A673 (cell line): ENCODE measurements at regions not wholly inside any gene's neighbourhood (a gene's known extent, or its start where the extent isn't known, plus 50 kb on each side); places are given as distances from the start of the nearest gene placed in this dataset.

Source experiments
- BruUV-seq: library from RNA; stranded (reverse); fragments of 400-500 nt; replicated peaks from 2 replicates; lab custom pipeline; 2021; lab: Mats Ljungman, UMichigan
- CTCF ChIA-PET: fragments of 300-600 bp; sonication (Branson Sonifier 250); formaldehyde crosslinking; loops from one replicate; lab custom pipeline; 2022; ENCODE audit warnings: antibody characterized with exemption; lab: Charles Lee
- POLR2A ChIA-PET: fragments of 300-600 bp; sonication (Branson Sonifier 250); formaldehyde crosslinking; loops from one replicate; lab custom pipeline; 2022; ENCODE audit warnings: antibody characterized with exemption; ENCODE audit not compliant: low non-redundant PET; lab: Charles Lee
- DNase-seq: peaks from one replicate; pipeline ENCODE4 v3.0.0-alpha.2; 2015; ENCODE audit warnings: low spot score
- H3K27ac ChIP-seq: fragments of 200-600 bp; sonication (generic); 2 replicates; pipeline ENCODE4 v1.5.1; 2016; ENCODE audit warnings: mixed run types, low read depth, mild to moderate bottlenecking, mixed read lengths, antibody characterized with exemption, low read length; ENCODE audit not compliant: poor library complexity, severe bottlenecking
- H3K27me3 ChIP-seq: fragments of 200-600 bp; sonication (generic); replicated peaks from 2 replicates; pipeline ENCODE4 v1.6.1; 2017; ENCODE audit warnings: mixed run types, low read depth, mild to moderate bottlenecking, mixed read lengths, antibody characterized with exemption, low read length; ENCODE audit not compliant: insufficient read depth, poor library complexity
- H3K36me3 ChIP-seq: fragments of 200-600 bp; sonication (generic); 2 replicates; pipeline ENCODE4 v1.6.1; 2016; ENCODE audit warnings: mixed run types, mild to moderate bottlenecking, mixed read lengths, antibody characterized with exemption, low read length; ENCODE audit not compliant: insufficient read depth, poor library complexity, severe bottlenecking
- H3K4me1 ChIP-seq: fragments of 200-600 bp; sonication (generic); 2 replicates; pipeline ENCODE4 v1.6.1; 2017; ENCODE audit warnings: mixed run types, mild to moderate bottlenecking, mixed read lengths, antibody characterized with exemption, low read length; ENCODE audit not compliant: insufficient read depth, poor library complexity, severe bottlenecking
- H3K4me3 ChIP-seq: fragments of 200-600 bp; sonication (generic); 2 replicates; pipeline ENCODE4 v1.5.1; 2016; ENCODE audit warnings: low read depth, mixed run types, mild to moderate bottlenecking, mixed read lengths, low read length; ENCODE audit not compliant: poor library complexity, severe bottlenecking
- H3K9me3 ChIP-seq: fragments of 200-600 bp; sonication (generic); 2 replicates; pipeline ENCODE4 v1.6.1; 2016; ENCODE audit warnings: mixed run types, low read depth, mild to moderate bottlenecking, mixed read lengths, antibody characterized with exemption, low read length; ENCODE audit not compliant: poor library complexity, severe bottlenecking
- EZH2 ChIP-seq: fragments of 200-600 bp; sonication (generic); IDR thresholded peaks from 2 replicates; pipeline ENCODE4 v1.6.1; 2017; ENCODE audit warnings: borderline replicate concordance, low read depth, mild to moderate bottlenecking, mixed read lengths, antibody characterized with exemption, low read length; ENCODE audit not compliant: poor library complexity, severe bottlenecking
- intact Hi-C: fragments of 100-400 bp; cut with micrococcal nuclease; formaldehyde crosslinking; loops from one replicate; pipeline ENCODE4 v1.10.0; 2022; ENCODE audit not compliant: unreplicated experiment
- TF ChIP-seq, protein P1 (sequence below): fragments of 300-800, 200-600 bp; sonication (generic); conservative IDR thresholded peaks from 2 replicates; pipeline ENCODE4 v1.5.1; 2017; ENCODE audit warnings: low read depth, mild to moderate bottlenecking, antibody characterized with exemption, low read length, moderate library complexity, mixed read lengths

DNA sequence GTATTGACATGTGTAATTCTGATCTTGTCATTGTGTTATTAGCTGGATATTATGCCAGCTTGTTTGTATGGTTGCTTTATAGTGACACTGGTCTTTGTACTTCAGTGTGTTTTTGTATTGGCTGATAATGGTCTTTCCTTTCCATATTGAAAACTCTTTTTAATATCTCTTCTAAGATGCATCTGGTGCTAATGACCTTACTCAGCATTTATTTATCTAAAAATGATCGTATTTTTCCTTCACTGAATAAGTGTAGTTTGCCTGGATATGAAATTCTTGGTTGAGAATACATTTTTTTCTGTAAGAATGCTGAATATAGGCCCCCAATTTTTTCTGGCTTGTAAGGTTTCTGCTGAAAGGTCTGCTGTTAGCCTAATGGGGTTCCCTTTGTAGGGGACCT lies 465.5 kb upstream of the TMPRSS15 start:
- ChIA-PET CTCF (no interaction called here), POLR2A (no interaction called here)
- H3K27ac ChIP-seq: no peak overlapping the region
- H3K4me3 ChIP-seq: no peak overlapping the region
- BruUV-seq: no TSS peak
- no peak for TF ChIP-seq EZH2
- DNase-seq: no peak
- H3K27me3 ChIP-seq: no peaks in the 10 kb centered on the region
- no peaks in the 10 kb centered on the region for H3K36me3 ChIP-seq
- H3K9me3 ChIP-seq: peaks cover 9% of the 10 kb centered on the region
- intact Hi-C loops: no loop called here
- no peaks in the 10 kb centered on the region for H3K4me1 ChIP-seq

DNA sequence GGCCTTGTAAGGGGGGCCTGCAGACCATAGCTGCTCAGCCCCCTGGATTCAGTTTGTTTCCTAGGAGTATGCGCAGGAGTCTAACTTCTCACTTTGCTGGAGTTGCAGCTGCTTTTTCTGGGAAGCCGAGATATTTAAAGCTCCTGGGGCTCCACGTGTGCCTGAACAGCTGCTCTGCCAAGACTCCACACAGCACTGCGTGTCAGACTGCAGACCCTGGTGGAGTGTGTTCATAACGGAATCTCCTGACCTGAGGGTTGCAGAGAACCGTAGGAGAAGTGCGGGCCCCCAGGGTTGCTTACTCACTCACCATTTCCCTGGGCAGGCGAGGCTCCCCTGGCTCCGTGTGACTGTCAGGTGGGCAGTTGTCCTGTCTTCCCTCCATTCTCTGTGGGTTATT lies 474.3 kb upstream of the TMPRSS15 start:
- intact Hi-C loops: no loop called here
- Histone ChIP-seq H3K4me1 (no peaks in the 10 kb centered on the region), H3K9me3 (peaks cover 22% of the 10 kb centered on the region), H3K27ac (no peak overlapping the region), H3K27me3 (no peaks in the 10 kb centered on the region), H3K4me3 (no peak overlapping the region), H3K36me3 (no peaks in the 10 kb centered on the region)
- ChIA-PET POLR2A (no interaction called here), CTCF (no interaction called here)
- TF ChIP-seq, protein P1, sequence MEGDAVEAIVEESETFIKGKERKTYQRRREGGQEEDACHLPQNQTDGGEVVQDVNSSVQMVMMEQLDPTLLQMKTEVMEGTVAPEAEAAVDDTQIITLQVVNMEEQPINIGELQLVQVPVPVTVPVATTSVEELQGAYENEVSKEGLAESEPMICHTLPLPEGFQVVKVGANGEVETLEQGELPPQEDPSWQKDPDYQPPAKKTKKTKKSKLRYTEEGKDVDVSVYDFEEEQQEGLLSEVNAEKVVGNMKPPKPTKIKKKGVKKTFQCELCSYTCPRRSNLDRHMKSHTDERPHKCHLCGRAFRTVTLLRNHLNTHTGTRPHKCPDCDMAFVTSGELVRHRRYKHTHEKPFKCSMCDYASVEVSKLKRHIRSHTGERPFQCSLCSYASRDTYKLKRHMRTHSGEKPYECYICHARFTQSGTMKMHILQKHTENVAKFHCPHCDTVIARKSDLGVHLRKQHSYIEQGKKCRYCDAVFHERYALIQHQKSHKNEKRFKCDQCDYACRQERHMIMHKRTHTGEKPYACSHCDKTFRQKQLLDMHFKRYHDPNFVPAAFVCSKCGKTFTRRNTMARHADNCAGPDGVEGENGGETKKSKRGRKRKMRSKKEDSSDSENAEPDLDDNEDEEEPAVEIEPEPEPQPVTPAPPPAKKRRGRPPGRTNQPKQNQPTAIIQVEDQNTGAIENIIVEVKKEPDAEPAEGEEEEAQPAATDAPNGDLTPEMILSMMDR: no peak
- no peak for TF ChIP-seq EZH2
- no peak for DNase-seq
- no TSS peak for BruUV-seq

DNA sequence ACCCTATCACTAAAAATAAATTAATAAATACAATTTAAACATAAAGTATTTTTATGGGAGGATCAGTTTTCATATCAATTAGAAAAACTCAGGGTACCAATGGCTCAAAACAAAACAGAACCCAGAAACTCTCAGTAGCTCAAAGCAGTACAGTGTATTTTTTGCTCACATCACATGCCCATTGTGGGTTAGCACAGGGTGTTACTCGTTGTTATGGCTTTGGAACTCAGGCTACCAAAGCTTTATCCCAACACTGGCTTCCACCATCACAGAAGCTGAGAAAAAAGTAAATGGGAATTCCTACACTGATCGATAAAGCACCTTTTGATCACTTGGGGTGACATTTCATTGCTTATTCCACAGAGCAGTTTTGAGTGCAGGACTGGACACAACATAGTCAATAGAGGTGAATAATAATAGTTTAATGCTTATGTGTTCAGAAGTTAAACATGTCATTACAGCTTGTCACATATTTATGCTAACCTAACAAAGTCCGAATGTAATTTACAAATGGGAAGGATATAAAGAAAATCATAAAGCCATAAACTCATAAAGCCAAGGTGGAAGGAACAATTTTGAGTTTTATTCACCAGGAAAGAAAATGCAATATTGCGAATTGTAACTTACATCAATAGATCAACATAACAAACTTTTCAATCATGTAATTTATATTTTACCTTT lies 484.5 kb upstream of the TMPRSS15 start:
- ChIA-PET POLR2A (no interaction called here), CTCF (no interaction called here)
- Histone ChIP-seq H3K27me3 (no peaks in the 10 kb centered on the region), H3K4me1 (no peaks in the 10 kb centered on the region), H3K4me3 (no peak overlapping the region), H3K27ac (no peak overlapping the region), H3K9me3 (peaks cover 12% of the 10 kb centered on the region), H3K36me3 (no peaks in the 10 kb centered on the region)
- BruUV-seq: no TSS peak
- TF ChIP-seq EZH2: no peak
- TF ChIP-seq, protein P1: no peak
- DNase-seq: no peak
- intact Hi-C loops: no loop called here

DNA sequence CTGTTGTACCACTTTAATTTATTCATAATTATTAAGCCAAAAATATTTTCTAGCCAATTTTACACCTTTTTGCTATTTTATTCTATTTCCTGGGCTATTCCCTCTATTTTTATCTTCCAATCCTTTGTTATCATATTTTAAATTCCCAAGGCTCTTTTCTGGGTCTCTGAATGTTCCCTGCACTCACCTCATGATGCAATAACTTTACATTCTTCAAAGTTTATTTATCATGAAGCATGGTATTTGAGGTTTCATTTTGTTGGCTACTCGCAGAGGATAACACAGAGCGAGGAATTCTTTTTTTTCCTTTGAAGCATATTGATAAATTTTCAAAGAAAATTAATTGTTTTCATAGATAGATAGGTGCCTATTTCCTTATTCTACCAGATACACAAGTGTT lies 489.8 kb upstream of the TMPRSS15 start:
- H3K36me3 ChIP-seq: no peaks in the 10 kb centered on the region
- no peak for TF ChIP-seq EZH2
- TF ChIP-seq, protein P1: no peak
- intact Hi-C loops: no loop called here
- H3K9me3 ChIP-seq: peaks cover 12% of the 10 kb centered on the region
- DNase-seq: no peak
- no peak overlapping the region for H3K4me3 ChIP-seq
- no peaks in the 10 kb centered on the region for H3K27me3 ChIP-seq
- H3K4me1 ChIP-seq: no peaks in the 10 kb centered on the region
- ChIA-PET POLR2A (no interaction called here), CTCF (no interaction called here)
- H3K27ac ChIP-seq: no peak overlapping the region
- BruUV-seq: no TSS peak
